Smooth muscle cell (in vitro differentiated cells): ENCODE measurements at regions not wholly inside any gene's neighbourhood (a gene's known extent, or its start where the extent isn't known, plus 50 kb on each side); places are given as distances from the start of the nearest gene placed in this dataset.

Source experiments
- DNase-seq: peaks from one replicate; lab custom pipeline; 2025; ENCODE audit not compliant: unreplicated experiment; lab: John Stamatoyannopoulos, UW
- H2AFZ ChIP-seq: fragments of 200-600 bp; sonication (generic); 2 replicates; pipeline ENCODE4 v1.6.0; 2016; ENCODE audit warnings: antibody characterized with exemption, low read depth, mild to moderate bottlenecking
- H3F3A ChIP-seq: fragments of 200-600 bp; sonication (generic); 2 replicates; pipeline ENCODE4 v1.6.0; 2017; ENCODE audit warnings: antibody characterized with exemption, low read depth
- H3K27ac ChIP-seq: fragments of 200-600 bp; sonication (generic); 2 replicates; pipeline ENCODE4 v1.5.1; 2016; ENCODE audit warnings: low read depth, mild to moderate bottlenecking
- H3K27me3 ChIP-seq: fragments of 200-600 bp; sonication (generic); 2 replicates; pipeline ENCODE4 v1.6.1; 2016; ENCODE audit warnings: low read depth, mild to moderate bottlenecking
- H3K36me3 ChIP-seq: fragments of 200-600 bp; sonication (generic); 2 replicates; pipeline ENCODE4 v1.5.1; 2016; ENCODE audit warnings: low read depth
- H3K4me1 ChIP-seq: fragments of 200-600 bp; sonication (generic); 2 replicates; pipeline ENCODE4 v1.5.1; 2016; ENCODE audit warnings: low read depth
- H3K4me2 ChIP-seq: fragments of 200-600 bp; sonication (generic); 2 replicates; pipeline ENCODE4 v1.6.0; 2016; ENCODE audit warnings: mild to moderate bottlenecking
- H3K4me3 ChIP-seq: fragments of 200-600 bp; sonication (generic); 2 replicates; pipeline ENCODE4 v1.5.1; 2016; ENCODE audit warnings: mild to moderate bottlenecking
- H3K79me2 ChIP-seq: fragments of 200-600 bp; sonication (generic); 2 replicates; pipeline ENCODE4 v1.6.0; 2016; ENCODE audit warnings: low read depth, mild to moderate bottlenecking
- H3K9ac ChIP-seq: fragments of 200-600 bp; sonication (generic); 2 replicates; pipeline ENCODE4 v1.6.0; 2016; ENCODE audit warnings: low read depth
- H3K9me3 ChIP-seq: fragments of 200-600 bp; sonication (generic); replicated peaks from 2 replicates; pipeline ENCODE4 v1.5.1; 2016; ENCODE audit warnings: low read depth
- H4K20me1 ChIP-seq: fragments of 200-600 bp; sonication (generic); 2 replicates; pipeline ENCODE4 v1.6.0; 2016; ENCODE audit warnings: low read depth
- CTCF ChIP-seq: fragments of 200-600 bp; sonication (generic); IDR thresholded peaks from 2 replicates; pipeline ENCODE4 v1.5.1; 2017; ENCODE audit warnings: borderline replicate concordance, mild to moderate bottlenecking, antibody characterized with exemption; ENCODE audit not compliant: insufficient read depth, poor library complexity, severe bottlenecking
- WGBS: methylation state at CpG from one replicate; pipeline ENCODE4 v1.1.7; 2016; ENCODE audit warnings: low lambda C conversion rate; 5-methylcytosine and 5-hydroxymethylcytosine counted together

GRCh38 chr20:50242548-50242862, 51.9 kb downstream of the CEBPB start:
- 93% methylated on average over 6 of the region's 6 CpGs for WGBS
- H3K9ac ChIP-seq, result no peak overlapping the region
- no peaks in the 10 kb centered on the region for H3K4me1 ChIP-seq
- no peak for TF ChIP-seq CTCF
- no peak overlapping the region for H3K4me2 ChIP-seq
- H3K79me2 ChIP-seq, result no peaks in the 10 kb centered on the region
- H2AFZ ChIP-seq, result no peak overlapping the region
- H3K36me3 ChIP-seq, result no peaks in the 10 kb centered on the region
- no peak for DNase-seq
- no peak overlapping the region for H3K27ac ChIP-seq
- peaks cover 5% of the 10 kb centered on the region for H3F3A ChIP-seq
- H4K20me1 ChIP-seq, result no peaks in the 10 kb centered on the region
- no peaks in the 10 kb centered on the region for H3K9me3 ChIP-seq
- no peaks in the 10 kb centered on the region for H3K27me3 ChIP-seq
- H3K4me3 ChIP-seq, result no peak overlapping the region

GRCh38 chr20:50242863-50243609, 52.4 kb downstream of the CEBPB start:
- Histone ChIP-seq H3K4me1 (no peaks in the 10 kb centered on the region), H3K27ac (no peak overlapping the region), H3K9me3 (no peaks in the 10 kb centered on the region), H3F3A (peaks cover 5% of the 10 kb centered on the region), H3K9ac (no peak overlapping the region), H3K36me3 (no peaks in the 10 kb centered on the region), H3K4me2 (no peak overlapping the region), H2AFZ (no peak overlapping the region), H3K79me2 (no peaks in the 10 kb centered on the region), H3K4me3 (no peak overlapping the region), H4K20me1 (no peaks in the 10 kb centered on the region), H3K27me3 (no peaks in the 10 kb centered on the region)
- 89% methylated on average over 27 of the region's 27 CpGs for WGBS
- no peak for DNase-seq
- no peak for TF ChIP-seq CTCF

GRCh38 chr20:50243610-50244351, 53.2 kb downstream of the CEBPB start:
- no peak for TF ChIP-seq CTCF
- Histone ChIP-seq H4K20me1 (no peaks in the 10 kb centered on the region), H3K9me3 (no peaks in the 10 kb centered on the region), H3K4me1 (no peaks in the 10 kb centered on the region), H3K36me3 (no peaks in the 10 kb centered on the region), H3K9ac (no peak overlapping the region), H3K27me3 (no peaks in the 10 kb centered on the region), H3F3A (peaks cover 5% of the 10 kb centered on the region), H3K4me3 (no peak overlapping the region), H3K4me2 (no peak overlapping the region), H3K27ac (no peak overlapping the region), H2AFZ (no peak overlapping the region), H3K79me2 (no peaks in the 10 kb centered on the region)
- 95% methylated on average over 15 of the region's 15 CpGs for WGBS
- DNase-seq, result no peak
